IMR-90 (cell line): ENCODE measurements at regions not wholly inside any gene's neighbourhood (a gene's known extent, or its start where the extent isn't known, plus 50 kb on each side); places are given as distances from the start of the nearest gene placed in this dataset.
"Not testable (repeated sequence)": the region's sequence is repeated elsewhere in the genome, so short reads cannot be mapped to it uniquely, and the experiment has no call there.

Experiments used
- ATAC-seq: fragments of 200-7000 bp; cut with Tn5 transposase; 2 replicates; pipeline ENCODE4 v1.9.1; 2020; ENCODE audit warnings: low read depth, mild to moderate bottlenecking, moderate library complexity
- BruUV-seq: library from RNA; stranded (reverse); fragments of 400-500 nt; replicated peaks from 2 replicates; lab custom pipeline; 2021; lab: Mats Ljungman, UMichigan
- CTCF ChIA-PET: fragments of 300-600 bp; formaldehyde crosslinking; extraction: SDS; loops from one replicate; lab custom pipeline; 2021; ENCODE audit warnings: antibody characterized with exemption; lab: Yijun Ruan, JAX
- POLR2A ChIA-PET: fragments of 300-600 bp; sonication (Branson Sonifier 250); formaldehyde crosslinking; loops from one replicate; lab custom pipeline; 2022; ENCODE audit warnings: antibody characterized with exemption; ENCODE audit not compliant: unreplicated experiment; lab: Charles Lee
- DNase-seq: peaks from one replicate; pipeline ENCODE4 v3.0.0; 2013
- H2AFZ ChIP-seq: replicated peaks from 2 replicates; pipeline ENCODE3; 2013; ENCODE audit warnings: low read length, mild to moderate bottlenecking; ENCODE audit not compliant: poor library complexity
- H2AK5ac ChIP-seq: 2 replicates; pipeline ENCODE4 v1.6.1; 2013; ENCODE audit warnings: low read depth, low read length, inconsistent platforms
- H2AK9ac ChIP-seq: replicated peaks from 2 replicates; pipeline ENCODE3; 2013; ENCODE audit warnings: mild to moderate bottlenecking, low read depth, low read length, moderate library complexity; ENCODE audit not compliant: poor library complexity
- H2BK120ac ChIP-seq: 2 replicates; pipeline ENCODE4 v1.6.1; 2013; ENCODE audit warnings: low read depth, low read length, inconsistent platforms
- H2BK15ac ChIP-seq: 3 replicates; pipeline ENCODE4 v1.6.1; 2013; ENCODE audit warnings: low read depth, low read length, inconsistent platforms
- H2BK20ac ChIP-seq: 2 replicates; pipeline ENCODE4 v1.6.1; 2013; ENCODE audit warnings: low read depth, mild to moderate bottlenecking, inconsistent platforms, low read length, moderate library complexity
- H2BK5ac ChIP-seq: 2 replicates; pipeline ENCODE4 v1.6.1; 2013; ENCODE audit warnings: mild to moderate bottlenecking, low read depth, low read length, inconsistent platforms; ENCODE audit not compliant: poor library complexity, severe bottlenecking
- H3K14ac ChIP-seq: replicated peaks from 2 replicates; pipeline ENCODE4 v1.6.1; 2013; ENCODE audit warnings: low read depth, low read length, inconsistent platforms
- H3K18ac ChIP-seq: 2 replicates; pipeline ENCODE4 v1.6.1; 2013; ENCODE audit warnings: low read depth, low read length, control low read depth
- H3K23ac ChIP-seq: 2 replicates; pipeline ENCODE4 v1.6.1; 2013; ENCODE audit warnings: low read depth, low read length, inconsistent platforms
- H3K27ac ChIP-seq: 2 replicates; pipeline ENCODE4 v1.5.1; 2013; ENCODE audit warnings: mild to moderate bottlenecking, control low read depth, low read length; ENCODE audit not compliant: insufficient read depth
- H3K27me3 ChIP-seq: 2 replicates; pipeline ENCODE4 v1.6.1; 2013; ENCODE audit warnings: low read length; ENCODE audit not compliant: control insufficient read depth, insufficient read depth
- H3K36me3 ChIP-seq: 2 replicates; pipeline ENCODE4 v1.6.1; 2013; ENCODE audit warnings: low read length, mixed read lengths; ENCODE audit not compliant: control insufficient read depth, insufficient read depth
- H3K4ac ChIP-seq: 2 replicates; pipeline ENCODE4 v1.6.1; 2013; ENCODE audit warnings: low read depth, low read length, inconsistent platforms
- H3K4me1 ChIP-seq: 2 replicates; pipeline ENCODE4 v1.6.1; 2013; ENCODE audit warnings: low read length, mixed read lengths; ENCODE audit not compliant: control insufficient read depth, insufficient read depth
- H3K4me2 ChIP-seq: 2 replicates; pipeline ENCODE4 v1.6.1; 2013; ENCODE audit warnings: low read depth, mild to moderate bottlenecking, control low read depth, low read length, moderate library complexity
- H3K4me3 ChIP-seq: 2 replicates; pipeline ENCODE4 v1.5.1; 2013; ENCODE audit warnings: low read depth, mild to moderate bottlenecking, control low read depth, low read length, moderate library complexity; ENCODE audit not compliant: insufficient read depth
- H3K56ac ChIP-seq: 2 replicates; pipeline ENCODE4 v1.6.1; 2013; ENCODE audit warnings: low read length, inconsistent platforms; ENCODE audit not compliant: insufficient read depth; ENCODE audit errors: extremely low read depth
- H3K79me1 ChIP-seq, 2 experiments: 2 replicates each; pipeline ENCODE4 v1.6.1; 2013; ENCODE audit warnings: low read length in 2 of 2, inconsistent platforms in 1 of 2, low read depth in 1 of 2
- H3K9ac ChIP-seq: 2 replicates; pipeline ENCODE4 v1.6.1; 2013; ENCODE audit warnings: low read depth, low read length, control low read depth
- H3K9me1 ChIP-seq: 2 replicates; pipeline ENCODE4 v1.6.1; 2013; ENCODE audit warnings: low read length, inconsistent platforms; ENCODE audit not compliant: insufficient read depth
- H3K9me3 ChIP-seq: 2 replicates; pipeline ENCODE4 v1.6.1; 2013; ENCODE audit warnings: low read length; ENCODE audit not compliant: control insufficient read depth, insufficient read depth
- H4K20me1 ChIP-seq: 2 replicates; pipeline ENCODE4 v1.6.1; 2013; ENCODE audit warnings: low read length, inconsistent platforms; ENCODE audit not compliant: insufficient read depth
- H4K5ac ChIP-seq: 2 replicates; pipeline ENCODE4 v1.6.1; 2013; ENCODE audit warnings: mild to moderate bottlenecking, low read depth, low read length, control low read depth
- H4K8ac ChIP-seq, 2 experiments: 2 replicates each; pipeline ENCODE4 v1.6.1; 2013; ENCODE audit warnings: low read depth in 2 of 2, low read length in 2 of 2, control low read depth in 1 of 2, inconsistent platforms in 1 of 2
- H4K91ac ChIP-seq: 2 replicates; pipeline ENCODE4 v1.6.1; 2013; ENCODE audit warnings: low read depth, low read length, inconsistent platforms; ENCODE audit not compliant: insufficient read depth
- WGBS, 2 experiments: methylation state at CpG; one replicate each; pipeline versions ENCODE4 v1.1.5 to v1.1.7; 2013; ENCODE audit warnings: missing lambda C conversion rate in 2 of 2; ENCODE audit not compliant: insufficient read length in 1 of 2; ENCODE audit errors: extremely low coverage in 2 of 2; 5-methylcytosine and 5-hydroxymethylcytosine counted together
- dilution Hi-C: fragments of 300-500 bp; cut with HindIII; formaldehyde crosslinking; loops from one replicate; pipeline ENCODE4 v1.14.3; 2018; ENCODE audit warnings: low sequenced_read_pairs; ENCODE audit not compliant: unreplicated experiment
- in situ Hi-C: fragments of 300-500 bp; cut with MboI; formaldehyde crosslinking; loops from 3 replicates; pipeline ENCODE4 v1.14.3; 2019; ENCODE audit warnings: low sequenced_read_pairs, inconsistent platforms, mixed read lengths
- intact Hi-C: fragments of 100-400 bp; cut with micrococcal nuclease; formaldehyde crosslinking; loops from 2 replicates; pipeline ENCODE4 v1.10.0; 2022

- H3K23ac ChIP-seq, H3K14ac ChIP-seq, H3K4me2 ChIP-seq, H4K8ac ChIP-seq, H4K91ac ChIP-seq, H2BK20ac ChIP-seq, POLR2A ChIA-PET, H3K79me1 ChIP-seq, H2AK5ac ChIP-seq, H4K5ac ChIP-seq, in situ Hi-C loops, intact Hi-C loops, H3K9me1 ChIP-seq, BruUV-seq, H3K18ac ChIP-seq, ATAC-seq, H3K4me3 ChIP-seq, H3K36me3 ChIP-seq, H3K4ac ChIP-seq, H3K56ac ChIP-seq, H3K9ac ChIP-seq, H2BK120ac ChIP-seq, DNase-seq, H2BK15ac ChIP-seq, H2AFZ ChIP-seq, dilution Hi-C loops, H2BK5ac ChIP-seq, H2AK9ac ChIP-seq, H3K27ac ChIP-seq: not testable (repeated sequence)
- peaks cover 14% of the 10 kb centered on the region; the same call in 1 of the 2 replicates for H4K20me1 ChIP-seq
- H3K4me1 ChIP-seq: peaks cover 23% of the 10 kb centered on the region
- H3K27me3 ChIP-seq: peaks cover 12% of the 10 kb centered on the region
- CTCF ChIA-PET: interaction anchor here (0.6 kb wide), 1 partner anchor 10 kb away, joined by 3 read pairs; no protein-coding TSS in a partner anchor
- peaks cover 11% of the 10 kb centered on the region for H3K9me3 ChIP-seq
- no CpG with 5 or more reads among the region's 2 CpGs for WGBS, 2 experiments
Observed at GRCh38 chr17:83192789-83193335, 113.5 kb downstream of the METRNL start.
